CD4-positive, CD25-positive, alpha-beta regulatory T cell (primary cell): ENCODE measurements at regions not wholly inside any gene's neighbourhood (a gene's known extent, or its start where the extent isn't known, plus 50 kb on each side); places are given as distances from the start of the nearest gene placed in this dataset.

Experiments used
- ATAC-seq, 2 donors: fragments of 150-1000 bp; cut with Tn5 transposase; one replicate each; pipeline ENCODE4 v1.10.0; 2021; ENCODE audit warnings: low read depth in 2 of 2, moderate number of reproducible peaks in 2 of 2, moderate library complexity in 1 of 2
- DNase-seq, 3 donors: peaks; one replicate each; pipeline versions ENCODE4 v3.0.0 to v3.0.0-alpha.2; 2012 to 2022; ENCODE audit warnings: mixed read lengths in 1 of 3
- H3K27ac ChIP-seq: one replicate; pipeline ENCODE4 v1.7.0; 2013; ENCODE audit warnings: mild to moderate bottlenecking, low read length; ENCODE audit not compliant: insufficient read depth, poor library complexity, severe bottlenecking
- H3K27me3 ChIP-seq: one replicate; pipeline ENCODE4 v1.7.0; 2013; ENCODE audit warnings: low read length; ENCODE audit not compliant: control insufficient read depth, insufficient read depth
- H3K36me3 ChIP-seq: one replicate; pipeline ENCODE4 v1.7.0; 2013; ENCODE audit warnings: mild to moderate bottlenecking, low read length, moderate library complexity; ENCODE audit not compliant: control insufficient read depth, insufficient read depth
- H3K4me1 ChIP-seq: 2 replicates; pipeline ENCODE4 v1.7.0; 2013; ENCODE audit warnings: mild to moderate bottlenecking, low read length; ENCODE audit not compliant: insufficient read depth, control insufficient read depth, poor library complexity, severe bottlenecking
- H3K4me3 ChIP-seq: one replicate; pipeline ENCODE4 v1.7.0; 2013; ENCODE audit warnings: low read depth, mild to moderate bottlenecking, low read length, moderate library complexity
- H3K9me3 ChIP-seq, 2 experiments: 1 replicate in 1 of 2; 2 replicates in 1 of 2; pipeline ENCODE4 v1.7.0; 2013; ENCODE audit warnings: low read length in 2 of 2, mild to moderate bottlenecking in 1 of 2, moderate library complexity in 1 of 2; ENCODE audit not compliant: control insufficient read depth in 2 of 2
- H3K27ac Mint-ChIP-seq, 3 donors: one replicate each; pipeline ENCODE4 v1.8.0; 2020 to 2022; ENCODE audit warnings: mild to moderate bottlenecking in 3 of 3, mixed read lengths in 3 of 3, moderate library complexity in 2 of 3
- H3K27me3 Mint-ChIP-seq: one replicate; pipeline ENCODE4 v1.8.0; 2022; ENCODE audit warnings: mild to moderate bottlenecking, mixed read lengths
- H3K36me3 Mint-ChIP-seq: one replicate; pipeline ENCODE4 v1.8.0; 2020; ENCODE audit warnings: mixed read lengths
- H3K4me1 Mint-ChIP-seq, 4 donors: one replicate each; pipeline ENCODE4 v1.8.0; 2020 to 2022; ENCODE audit warnings: mixed read lengths in 4 of 4, mild to moderate bottlenecking in 1 of 4
- H3K4me3 Mint-ChIP-seq, 4 donors: one replicate each; pipeline ENCODE4 v1.8.0; 2020 to 2022; ENCODE audit warnings: mild to moderate bottlenecking in 4 of 4, mixed read lengths in 4 of 4, moderate library complexity in 3 of 4
- H3K9me3 Mint-ChIP-seq, 7 donors: one replicate each; pipeline ENCODE4 v1.8.0; 2020 to 2022; ENCODE audit warnings: mixed read lengths in 7 of 7, mild to moderate bottlenecking in 3 of 7, moderate library complexity in 2 of 7

DNA sequence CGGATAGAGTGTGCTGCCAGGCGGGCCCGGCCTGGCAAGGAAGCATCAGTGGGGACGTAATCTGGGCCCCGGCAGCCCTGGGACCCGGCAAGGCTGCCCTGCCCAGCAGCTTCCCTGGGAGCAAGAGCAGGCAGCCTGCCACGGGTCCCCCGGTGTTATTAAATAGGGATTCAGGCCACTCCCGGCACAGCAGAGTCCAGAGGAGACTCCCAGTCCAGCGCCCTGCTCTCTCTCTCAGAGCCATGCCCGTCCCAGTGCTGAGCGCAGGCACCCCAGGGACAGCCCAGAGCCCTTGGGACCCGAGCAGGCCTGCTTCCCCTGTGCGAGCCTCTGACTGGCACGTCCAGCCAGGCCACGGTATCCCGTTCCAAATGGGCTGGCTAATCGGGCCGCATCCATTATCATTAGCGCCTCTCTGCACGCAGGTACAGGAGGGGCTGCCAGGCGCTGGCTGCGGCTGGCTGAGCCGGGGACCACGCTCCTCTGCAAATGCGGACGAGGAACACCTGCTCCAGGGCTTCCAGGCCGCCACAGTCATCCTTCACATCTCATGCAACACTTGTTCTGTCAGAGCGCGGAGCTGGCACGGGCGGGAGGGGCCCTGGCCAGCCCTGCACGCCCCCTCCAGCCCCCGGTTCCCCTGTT is 344.2 kb upstream of the MKI67 start:
- H3K4me1 Mint-ChIP-seq = no peaks in the 10 kb centered on the region

GRCh38 chr10:128471151-128471550 is 344.9 kb upstream of the MKI67 start:
- Mint-ChIP-seq H3K4me1 (no peaks in the 10 kb centered on the region), H3K4me3 (no peak overlapping the region), H3K27me3 (no peaks in the 10 kb centered on the region), H3K36me3 (no peaks in the 10 kb centered on the region), H3K9me3 (peaks cover 0 to 5% (median 0%) of the 10 kb centered on the region in 7 donors), H3K27ac (no peak overlapping the region)
- ATAC-seq = no peak
- H3K27ac ChIP-seq = no peak overlapping the region
- no peaks in the 10 kb centered on the region for H3K9me3 ChIP-seq
- H3K4me1 ChIP-seq = no peaks in the 10 kb centered on the region
- no peak overlapping the region for H3K4me3 ChIP-seq
- H3K27me3 ChIP-seq = no peaks in the 10 kb centered on the region
- DNase-seq = no peak
- no peaks in the 10 kb centered on the region for H3K36me3 ChIP-seq

More for the DNA sequence above, 344.2 kb upstream of the MKI67 start:
- H3K4me3 ChIP-seq = no peak overlapping the region
- H3K27me3 ChIP-seq = no peaks in the 10 kb centered on the region
- DNase-seq = no peak
- H3K4me1 ChIP-seq = no peaks in the 10 kb centered on the region
- Mint-ChIP-seq H3K36me3 (no peaks in the 10 kb centered on the region), H3K9me3 (peaks cover 0 to 5% (median 0%) of the 10 kb centered on the region in 7 donors), H3K27ac (no peak overlapping the region), H3K4me3 (no peak overlapping the region), H3K27me3 (no peaks in the 10 kb centered on the region)
- H3K27ac ChIP-seq = no peak overlapping the region
- no peak for ATAC-seq
- no peaks in the 10 kb centered on the region for H3K9me3 ChIP-seq
- H3K36me3 ChIP-seq = no peaks in the 10 kb centered on the region

GRCh38 chr10:128472196-128472595 is 346.0 kb upstream of the MKI67 start:
- no peak overlapping the region for H3K27ac ChIP-seq
- H3K4me1 ChIP-seq = no peaks in the 10 kb centered on the region
- no peak overlapping the region for H3K4me3 Mint-ChIP-seq
- peaks cover 0 to 2% (median 0%) of the 10 kb centered on the region in 7 donors for H3K9me3 Mint-ChIP-seq
- H3K36me3 ChIP-seq = no peaks in the 10 kb centered on the region
- ATAC-seq = no peak
- H3K27ac Mint-ChIP-seq = no peak overlapping the region
- H3K9me3 ChIP-seq = no peaks in the 10 kb centered on the region
- no peak overlapping the region for H3K4me3 ChIP-seq
- no peaks in the 10 kb centered on the region for H3K27me3 Mint-ChIP-seq
- no peak for DNase-seq
- no peaks in the 10 kb centered on the region for H3K27me3 ChIP-seq
- no peaks in the 10 kb centered on the region for H3K36me3 Mint-ChIP-seq
- no peaks in the 10 kb centered on the region for H3K4me1 Mint-ChIP-seq

DNA sequence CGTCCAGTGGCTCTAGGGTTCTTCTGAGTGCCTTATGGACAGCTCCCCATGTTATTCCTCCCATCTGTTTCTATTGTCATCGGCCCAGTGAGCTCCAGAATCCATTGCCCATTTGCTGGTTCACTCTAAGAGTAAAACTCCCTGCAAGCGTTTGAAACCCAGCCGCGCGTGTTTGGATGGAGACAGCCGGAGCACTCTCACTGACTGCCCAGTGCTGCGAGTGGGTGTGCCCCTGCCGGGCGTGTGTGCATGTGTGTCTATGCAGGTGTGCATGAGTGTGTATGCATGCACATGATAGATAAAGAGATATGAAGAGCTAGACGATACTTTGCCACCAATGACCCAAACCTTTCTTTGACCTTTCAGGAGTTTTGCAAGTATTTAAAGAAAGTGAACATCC is 347.2 kb upstream of the MKI67 start:
- Mint-ChIP-seq H3K4me1 (no peaks in the 10 kb centered on the region), H3K27me3 (no peaks in the 10 kb centered on the region), H3K36me3 (no peaks in the 10 kb centered on the region), H3K27ac (no peak overlapping the region), H3K4me3 (no peak overlapping the region), H3K9me3 (peaks cover 0 to 2% (median 0%) of the 10 kb centered on the region in 7 donors)
- Histone ChIP-seq H3K36me3 (no peaks in the 10 kb centered on the region), H3K4me1 (no peaks in the 10 kb centered on the region), H3K27me3 (no peaks in the 10 kb centered on the region), H3K9me3 (no peaks in the 10 kb centered on the region), H3K4me3 (no peak overlapping the region), H3K27ac (no peak overlapping the region)
- DNase-seq (no peak), ATAC-seq (no peak)

GRCh38 chr10:128473911-128474310 is 347.7 kb upstream of the MKI67 start:
- Histone ChIP-seq H3K36me3 (no peaks in the 10 kb centered on the region), H3K27me3 (no peaks in the 10 kb centered on the region), H3K4me3 (no peak overlapping the region), H3K9me3 (no peaks in the 10 kb centered on the region), H3K4me1 (no peaks in the 10 kb centered on the region), H3K27ac (no peak overlapping the region)
- H3K27ac Mint-ChIP-seq = no peak overlapping the region
- no peak for ATAC-seq
- no peaks in the 10 kb centered on the region for H3K4me1 Mint-ChIP-seq
- no peaks in the 10 kb centered on the region for H3K36me3 Mint-ChIP-seq
- peaks cover 0 to 2% (median 0%) of the 10 kb centered on the region in 7 donors for H3K9me3 Mint-ChIP-seq
- DNase-seq = no peak
- H3K27me3 Mint-ChIP-seq = no peaks in the 10 kb centered on the region
- no peak overlapping the region for H3K4me3 Mint-ChIP-seq

- DNase-seq = no peak
- Histone ChIP-seq H3K36me3 (no peaks in the 10 kb centered on the region), H3K4me3 (no peak overlapping the region), H3K27ac (no peak overlapping the region), H3K9me3 (no peaks in the 10 kb centered on the region), H3K27me3 (no peaks in the 10 kb centered on the region), H3K4me1 (no peaks in the 10 kb centered on the region)
- Mint-ChIP-seq H3K4me1 (no peaks in the 10 kb centered on the region), H3K36me3 (no peaks in the 10 kb centered on the region), H3K27ac (no peak overlapping the region), H3K4me3 (no peak overlapping the region), H3K9me3 (peaks cover 0 to 2% (median 0%) of the 10 kb centered on the region in 7 donors), H3K27me3 (no peaks in the 10 kb centered on the region)
- ATAC-seq = no peak
Measured at GRCh38 chr10:128474571-128474970, 348.3 kb upstream of the MKI67 start.

- Mint-ChIP-seq H3K36me3 (no peaks in the 10 kb centered on the region), H3K27ac (no peak overlapping the region), H3K4me1 (no peaks in the 10 kb centered on the region), H3K4me3 (no peak overlapping the region), H3K27me3 (no peaks in the 10 kb centered on the region), H3K9me3 (peaks cover 0 to 4% (median 0%) of the 10 kb centered on the region in 7 donors)
- Histone ChIP-seq H3K27me3 (no peaks in the 10 kb centered on the region), H3K27ac (no peak overlapping the region), H3K4me3 (no peak overlapping the region), H3K9me3 (no peaks in the 10 kb centered on the region), H3K36me3 (no peaks in the 10 kb centered on the region), H3K4me1 (no peaks in the 10 kb centered on the region)
- DNase-seq (no peak), ATAC-seq (peak in 1 of 2 donors; percentile 14)
Measured at GRCh38 chr10:128475686-128476367, 349.6 kb upstream of the MKI67 start.

DNA sequence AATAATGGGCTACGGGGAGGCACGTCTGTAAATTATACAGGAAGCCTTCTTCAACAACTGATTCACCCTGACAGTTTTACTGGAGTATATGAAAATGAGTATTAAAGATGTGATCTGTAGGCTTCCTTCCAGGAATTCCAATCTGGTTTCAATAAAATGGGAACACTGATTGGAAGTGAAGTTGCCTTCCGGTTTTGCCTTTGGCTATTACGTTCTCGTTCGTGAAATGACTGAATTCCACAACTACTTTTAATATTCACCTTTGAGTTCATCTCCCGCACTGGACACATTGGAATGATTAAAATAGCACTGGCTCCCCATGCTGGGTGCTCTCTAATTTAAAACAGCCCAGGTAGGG is 350.1 kb upstream of the MKI67 start:
- Histone ChIP-seq H3K9me3 (no peaks in the 10 kb centered on the region), H3K4me1 (no peaks in the 10 kb centered on the region), H3K4me3 (no peak overlapping the region), H3K36me3 (no peaks in the 10 kb centered on the region), H3K27me3 (no peaks in the 10 kb centered on the region), H3K27ac (no peak overlapping the region)
- H3K27me3 Mint-ChIP-seq = no peaks in the 10 kb centered on the region
- H3K27ac Mint-ChIP-seq = no peak overlapping the region
- no peak for DNase-seq
- H3K36me3 Mint-ChIP-seq = no peaks in the 10 kb centered on the region
- H3K9me3 Mint-ChIP-seq = peaks cover 0 to 4% (median 0%) of the 10 kb centered on the region in 7 donors
- no peak for ATAC-seq
- H3K4me3 Mint-ChIP-seq = no peak overlapping the region
- H3K4me1 Mint-ChIP-seq = no peaks in the 10 kb centered on the region
